Spleen (tissue), 11 donors: ENCODE measurements at regions not wholly inside any gene's neighbourhood (a gene's known extent, or its start where the extent isn't known, plus 50 kb on each side); places are given as distances from the start of the nearest gene placed in this dataset.
"Not testable (repeated sequence)": the region's sequence is repeated elsewhere in the genome, so short reads cannot be mapped to it uniquely, and the experiment has no call there.

Experiments used
- DNase-seq: peaks from one replicate; pipeline ENCODE4 v3.0.0-alpha.2; 2020
- H3K27ac ChIP-seq, 8 donors: fragments of 200-600 bp; sonication (generic) in 7 of 8; 1 replicate in 4 of 8; 2 replicates in 4 of 8; pipeline versions ENCODE4 v1.5.0 to v1.8.0; 2016 to 2021; ENCODE audit warnings: inconsistent platforms in 4 of 8, mild to moderate bottlenecking in 4 of 8, moderate library complexity in 1 of 8
- H3K27me3 ChIP-seq, 7 donors: fragments of 200-600 bp; sonication (generic) in 6 of 7; replicated peaks in 1 of 7; 1 replicate in 4 of 7; 2 replicates in 3 of 7; pipeline versions ENCODE4 v1.5.0 to v1.8.0; 2016 to 2021; ENCODE audit warnings: inconsistent platforms in 3 of 7, mild to moderate bottlenecking in 1 of 7
- H3K36me3 ChIP-seq, 6 donors: fragments of 200-600 bp; sonication (generic) in 5 of 6; 1 replicate in 4 of 6; 2 replicates in 2 of 6; pipeline versions ENCODE4 v1.5.0 to v1.8.0; 2016 to 2021; ENCODE audit warnings: inconsistent platforms in 2 of 6
- H3K4me1 ChIP-seq, 6 donors: fragments of 200-600 bp; sonication (generic) in 5 of 6; 1 replicate in 3 of 6; 2 replicates in 3 of 6; pipeline versions ENCODE4 v1.5.0 to v1.8.0; 2016 to 2021; ENCODE audit warnings: inconsistent platforms in 3 of 6
- H3K4me3 ChIP-seq, 8 donors: fragments of 200-600 bp; sonication (generic) in 7 of 8; 1 replicate in 4 of 8; 2 replicates in 4 of 8; pipeline versions ENCODE4 v1.5.0 to v1.8.0; 2016 to 2021; ENCODE audit warnings: inconsistent platforms in 4 of 8, mild to moderate bottlenecking in 4 of 8, moderate library complexity in 2 of 8
- H3K9me3 ChIP-seq, 8 donors: fragments of 200-600 bp; sonication (generic) in 7 of 8; 1 replicate in 4 of 8; 2 replicates in 4 of 8; pipeline versions ENCODE4 v1.5.0 to v1.8.0; 2016 to 2021; ENCODE audit warnings: inconsistent platforms in 4 of 8
- POLR2A ChIP-seq, 3 donors: fragments of 450-650 bp; IDR thresholded peaks; one replicate each; pipeline ENCODE4 v1.5.1; 2017; ENCODE audit warnings: antibody characterized with exemption in 3 of 3, mild to moderate bottlenecking in 1 of 3
- POLR2AphosphoS5 ChIP-seq, 3 donors: sonication (generic); formaldehyde crosslinking; IDR thresholded peaks; one replicate each; pipeline ENCODE4 v1.5.1; 2017; ENCODE audit warnings: antibody characterized with exemption in 3 of 3
- WGBS, 5 donors: extraction: QIAGEN DNeasy Blood & Tissue Kit in 3 of 5; methylation state at CpG; one replicate each; pipeline versions ENCODE4 v1.1.5 to v1.1.7; 2013 to 2018; 5-methylcytosine and 5-hydroxymethylcytosine counted together
- intact Hi-C: fragments of 100-400 bp; cut with DNase I; formaldehyde crosslinking; loops from one replicate; pipeline ENCODE4 v1.15.0; 2023; ENCODE audit warnings: low total_unique reads
- TF ChIP-seq, protein P1 (sequence below), 11 experiments: fragments of 200-600 bp in 7 of 11; fragments of 450-650 bp in 4 of 11; sonication (generic) in 4 of 11; IDR thresholded peaks in 8 of 11; conservative IDR thresholded peaks in 3 of 11; 1 replicate in 7 of 11; 2 replicates in 4 of 11; pipeline versions ENCODE4 v1.4.0 to v1.8.0; 2016 to 2021; ENCODE audit warnings: antibody characterized with exemption in 11 of 11, inconsistent platforms in 4 of 11, mild to moderate bottlenecking in 1 of 11
- donor health status: healthy with polysubstance abuse.
- donor health status: DM: no; HTN: no; CAD: no; lungs with moderate emphysema.
- donor health status: DM: no; HTN: no; CAD: no.
- donor health status: Bipolar disorder and iron deficiency.
- donor health status: healthy.
- donor health status: DM: no; HTN: no; CAD: no.
- donor health status: DM: yes; HTN: yes; CAD: no.

DNA sequence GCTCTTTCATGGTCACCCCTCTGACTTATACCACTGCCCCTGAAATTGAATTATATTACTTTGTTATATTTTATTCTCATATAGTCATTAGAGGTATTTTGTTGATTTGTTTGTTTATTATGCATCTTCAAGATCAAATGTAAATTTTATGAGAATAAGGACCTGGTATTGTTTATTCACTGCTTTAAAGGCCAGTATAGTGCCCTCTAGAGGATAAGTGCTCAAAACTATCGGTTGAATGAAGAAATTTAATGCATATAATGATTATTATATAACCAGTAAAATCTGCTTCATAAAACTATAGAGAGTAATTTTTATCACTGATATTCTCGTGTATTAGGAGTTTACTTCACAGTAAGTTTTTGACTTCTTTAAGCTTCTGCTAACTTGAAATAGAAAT, 1401.9 kb downstream of the SLITRK1 start:
- Histone ChIP-seq H3K27ac (no peak overlapping the region), H3K4me3 (no peak overlapping the region), H3K9me3 (peaks cover 0 to 7% (median 1%) of the 10 kb centered on the region in 8 donors), H3K27me3 (no peaks in the 10 kb centered on the region), H3K4me1 (no peaks in the 10 kb centered on the region), H3K36me3 (no peaks in the 10 kb centered on the region)
- intact Hi-C loops = no loop called here
- 48 to 64% (median 51%) methylated on average over 2 of the region's 2 CpGs for WGBS, 5 donors
- no peak for DNase-seq
- TF ChIP-seq POLR2A (IDR thresholded peaks at IDR 0.05) (no peak), POLR2AphosphoS5 (IDR thresholded peaks at IDR 0.05) (no peak)
- TF ChIP-seq, protein P1, sequence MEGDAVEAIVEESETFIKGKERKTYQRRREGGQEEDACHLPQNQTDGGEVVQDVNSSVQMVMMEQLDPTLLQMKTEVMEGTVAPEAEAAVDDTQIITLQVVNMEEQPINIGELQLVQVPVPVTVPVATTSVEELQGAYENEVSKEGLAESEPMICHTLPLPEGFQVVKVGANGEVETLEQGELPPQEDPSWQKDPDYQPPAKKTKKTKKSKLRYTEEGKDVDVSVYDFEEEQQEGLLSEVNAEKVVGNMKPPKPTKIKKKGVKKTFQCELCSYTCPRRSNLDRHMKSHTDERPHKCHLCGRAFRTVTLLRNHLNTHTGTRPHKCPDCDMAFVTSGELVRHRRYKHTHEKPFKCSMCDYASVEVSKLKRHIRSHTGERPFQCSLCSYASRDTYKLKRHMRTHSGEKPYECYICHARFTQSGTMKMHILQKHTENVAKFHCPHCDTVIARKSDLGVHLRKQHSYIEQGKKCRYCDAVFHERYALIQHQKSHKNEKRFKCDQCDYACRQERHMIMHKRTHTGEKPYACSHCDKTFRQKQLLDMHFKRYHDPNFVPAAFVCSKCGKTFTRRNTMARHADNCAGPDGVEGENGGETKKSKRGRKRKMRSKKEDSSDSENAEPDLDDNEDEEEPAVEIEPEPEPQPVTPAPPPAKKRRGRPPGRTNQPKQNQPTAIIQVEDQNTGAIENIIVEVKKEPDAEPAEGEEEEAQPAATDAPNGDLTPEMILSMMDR (IDR thresholded peaks at IDR 0.05 in 8 of 11, conservative IDR thresholded peaks at IDR 0.05 in 3 of 11) = no peak

DNA sequence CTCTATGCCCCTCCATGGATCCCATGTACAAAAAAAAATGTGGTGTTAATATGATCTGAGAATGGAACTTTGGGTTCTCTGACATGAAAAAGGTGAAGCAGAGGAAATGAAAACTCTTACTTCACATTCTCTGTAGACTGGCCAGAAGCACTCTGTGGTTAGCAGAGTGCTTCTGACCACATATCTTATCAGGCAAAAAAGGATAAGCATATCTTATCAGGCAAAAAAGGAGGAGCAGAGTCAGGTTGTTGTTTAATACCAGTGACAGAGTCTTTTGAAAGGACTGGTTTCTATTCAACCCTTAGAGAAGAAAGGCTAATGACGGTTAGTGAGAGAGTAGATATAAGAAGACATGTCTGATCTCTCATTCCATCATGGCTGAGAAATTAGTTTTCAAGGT, 1404.8 kb downstream of the SLITRK1 start:
- DNase-seq = no peak
- Histone ChIP-seq H3K9me3 (peaks cover 0 to 6% (median 0%) of the 10 kb centered on the region in 8 donors), H3K27me3 (no peaks in the 10 kb centered on the region), H3K36me3 (no peaks in the 10 kb centered on the region), H3K27ac (no peak overlapping the region), H3K4me1 (no peaks in the 10 kb centered on the region), H3K4me3 (no peak overlapping the region)
- TF ChIP-seq POLR2A (IDR thresholded peaks at IDR 0.05) (no peak), POLR2AphosphoS5 (IDR thresholded peaks at IDR 0.05) (no peak)
- TF ChIP-seq, protein P1 (IDR thresholded peaks at IDR 0.05 in 8 of 11, conservative IDR thresholded peaks at IDR 0.05 in 3 of 11) = no peak
- intact Hi-C loops = no loop called here
- 83 to 95% (median 90%) methylated on average over 1 of the region's 1 CpG for WGBS, 5 donors

DNA sequence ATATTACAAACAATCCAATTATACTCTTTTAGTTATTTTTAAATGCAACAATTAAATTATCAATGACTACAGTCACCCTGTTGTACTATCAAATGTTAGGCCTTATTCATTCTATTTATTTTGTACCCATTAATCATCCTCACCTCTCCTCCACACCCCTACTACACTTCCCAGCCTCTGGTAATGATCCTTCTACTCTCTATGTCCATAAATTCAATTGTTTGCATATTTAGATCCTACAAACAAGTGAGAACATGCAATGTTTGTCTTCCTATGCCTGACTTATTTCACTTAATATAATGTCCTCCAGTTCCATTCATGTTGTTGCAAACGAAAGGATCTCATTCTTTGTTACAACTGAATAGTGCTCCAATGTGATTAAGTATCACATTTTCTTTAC, 1414.6 kb downstream of the SLITRK1 start:
- H3K9me3 ChIP-seq = no peaks in the 10 kb centered on the region
- H3K36me3 ChIP-seq = no peaks in the 10 kb centered on the region
- H3K27ac ChIP-seq = no peak overlapping the region
- no peaks in the 10 kb centered on the region for H3K4me1 ChIP-seq
- WGBS, 5 donors = 56 to 80% (median 70%) methylated on average over 1 of the region's 1 CpG
- no peak for DNase-seq
- H3K27me3 ChIP-seq = no peaks in the 10 kb centered on the region
- no peak overlapping the region for H3K4me3 ChIP-seq
- TF ChIP-seq POLR2A (IDR thresholded peaks at IDR 0.05) (no peak), POLR2AphosphoS5 (IDR thresholded peaks at IDR 0.05) (no peak)
- TF ChIP-seq, protein P1 (IDR thresholded peaks at IDR 0.05 in 8 of 11, conservative IDR thresholded peaks at IDR 0.05 in 3 of 11) = no peak
- intact Hi-C loops = no loop called here

DNA sequence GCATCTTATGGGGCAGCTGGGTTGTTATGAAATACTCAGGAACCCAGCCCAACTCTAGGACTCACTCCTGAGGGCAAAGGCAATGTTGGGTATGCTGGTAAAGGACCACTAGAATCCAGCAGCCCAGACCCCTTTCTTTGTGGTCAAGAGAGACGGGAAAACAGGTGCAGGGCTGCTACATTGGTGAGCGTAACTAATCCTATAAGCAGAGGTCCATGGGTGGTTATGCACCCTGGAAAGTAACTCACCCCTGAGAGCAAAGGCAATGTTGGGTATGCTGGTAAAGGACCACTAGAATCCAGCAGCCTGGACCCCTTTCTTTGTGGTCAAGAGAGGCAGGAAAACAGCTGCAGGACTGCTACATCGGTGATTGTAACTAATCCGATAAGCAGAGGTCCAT, 1422.7 kb downstream of the SLITRK1 start:
- H3K27ac ChIP-seq, H3K27me3 ChIP-seq, intact Hi-C loops, H3K4me3 ChIP-seq, H3K36me3 ChIP-seq, DNase-seq, H3K4me1 ChIP-seq: not testable (repeated sequence)
- 67 to 85% (median 83%) methylated on average over 4 of the region's 4 CpGs for WGBS, 5 donors
- peaks cover 0 to 17% (median 9%) of the 10 kb centered on the region in 8 donors for H3K9me3 ChIP-seq

DNA sequence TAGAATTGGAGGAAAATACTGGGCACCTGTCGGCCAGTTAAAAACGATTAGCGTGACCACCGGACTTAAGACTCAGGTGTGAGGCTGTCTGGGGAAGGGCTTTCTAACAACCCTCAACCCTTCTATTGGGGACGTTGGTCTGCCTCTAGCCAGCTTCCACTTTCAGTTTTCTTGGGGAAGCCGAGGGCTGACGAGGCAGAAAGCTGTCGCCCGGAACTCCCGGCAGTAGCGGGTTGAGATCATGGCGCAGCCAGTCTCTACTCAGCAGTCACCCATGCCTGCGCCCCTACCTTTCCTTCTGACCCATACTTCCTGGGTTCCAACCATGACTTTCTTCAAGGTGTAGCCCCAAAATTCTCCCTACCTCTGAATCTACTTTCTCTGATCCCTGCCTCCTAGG, 1424.1 kb downstream of the SLITRK1 start:
- no peak overlapping the region for H3K4me3 ChIP-seq
- H3K27ac ChIP-seq = no peak overlapping the region
- no peaks in the 10 kb centered on the region for H3K4me1 ChIP-seq
- intact Hi-C loops = no loop called here
- H3K9me3 ChIP-seq = peaks cover 0 to 18% (median 12%) of the 10 kb centered on the region in 8 donors
- WGBS, 5 donors = 89 to 95% (median 92%) methylated on average over 13 of the region's 13 CpGs
- peak; percentile 66 for DNase-seq
- no peaks in the 10 kb centered on the region for H3K27me3 ChIP-seq
- no peaks in the 10 kb centered on the region for H3K36me3 ChIP-seq
- TF ChIP-seq, protein P1 (IDR thresholded peaks at IDR 0.05 in 8 of 11, conservative IDR thresholded peaks at IDR 0.05 in 3 of 11) = no peak
- no peak for TF ChIP-seq POLR2A (IDR thresholded peaks at IDR 0.05)
- TF ChIP-seq POLR2AphosphoS5 (IDR thresholded peaks at IDR 0.05) = no peak

DNA sequence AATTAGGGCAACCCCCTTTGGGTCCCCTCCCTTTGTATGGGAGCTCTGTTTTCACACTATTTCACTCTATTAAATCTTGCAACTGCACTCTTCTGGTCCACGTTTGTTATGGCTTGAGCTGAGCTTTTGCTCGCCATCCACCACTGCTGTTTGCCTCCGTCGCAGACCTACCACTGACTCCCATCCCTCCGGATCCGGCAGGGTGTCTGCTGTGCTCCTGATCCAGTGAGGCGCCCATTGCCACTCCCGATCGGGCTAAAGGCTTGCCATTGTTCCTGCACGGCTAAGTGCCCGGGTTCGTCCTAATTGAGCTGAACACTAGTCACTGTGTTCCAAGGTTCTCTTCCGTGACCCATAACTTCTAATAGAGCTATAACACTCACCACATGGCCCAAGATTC, 1424.7 kb downstream of the SLITRK1 start:
- H3K27ac ChIP-seq, H3K4me1 ChIP-seq, intact Hi-C loops, H3K4me3 ChIP-seq, H3K27me3 ChIP-seq, H3K36me3 ChIP-seq: not testable (repeated sequence)
- DNase-seq = peak; percentile 56
- peaks cover 0 to 24% (median 16%) of the 10 kb centered on the region in 8 donors for H3K9me3 ChIP-seq
- 86 to 92% (median 86%) methylated on average over 13 of the region's 13 CpGs for WGBS, 5 donors
